GM19043 (cell line): ENCODE measurements at regions not wholly inside any gene's neighbourhood (a gene's known extent, or its start where the extent isn't known, plus 50 kb on each side); places are given as distances from the start of the nearest gene placed in this dataset.
A peak's percentile ranks its signal among the peaks of the same experiment; 100 is the strongest.
"Not testable (repeated sequence)": the region's sequence is repeated elsewhere in the genome, so short reads cannot be mapped to it uniquely, and the experiment has no call there.

ENCODE experiments used
- ATAC-seq: cut with Tn5 transposase; IDR thresholded peaks from one replicate; pipeline ENCODE4 v1.9.1; 2021; ENCODE audit warnings: low read depth; ENCODE audit not compliant: unreplicated experiment

DNA sequence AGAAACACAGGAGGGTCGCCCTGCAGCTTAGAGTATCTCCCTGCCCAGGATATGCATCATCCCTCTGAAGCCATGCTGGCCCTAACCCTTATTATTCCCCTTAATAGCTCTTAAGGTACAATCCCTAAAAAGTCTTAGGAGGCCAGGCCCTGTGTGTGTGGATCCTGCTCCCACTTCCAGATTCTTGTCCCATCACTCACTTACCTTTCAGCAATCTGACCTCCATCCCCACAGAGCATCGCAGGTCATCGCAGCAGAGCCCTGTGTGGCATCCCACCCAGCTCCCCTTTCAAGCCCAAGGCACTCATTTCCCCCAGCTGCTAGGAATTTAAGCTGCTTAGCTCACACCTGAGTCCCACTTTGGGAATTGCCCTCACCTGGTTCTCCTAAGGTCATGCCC lies 223.8 kb upstream of the SMLR1 start:
- no peak for ATAC-seq

- ATAC-seq = no peak
Measured at GRCh38 chr6:130604841-130605399, 222.3 kb upstream of the SMLR1 start.

DNA sequence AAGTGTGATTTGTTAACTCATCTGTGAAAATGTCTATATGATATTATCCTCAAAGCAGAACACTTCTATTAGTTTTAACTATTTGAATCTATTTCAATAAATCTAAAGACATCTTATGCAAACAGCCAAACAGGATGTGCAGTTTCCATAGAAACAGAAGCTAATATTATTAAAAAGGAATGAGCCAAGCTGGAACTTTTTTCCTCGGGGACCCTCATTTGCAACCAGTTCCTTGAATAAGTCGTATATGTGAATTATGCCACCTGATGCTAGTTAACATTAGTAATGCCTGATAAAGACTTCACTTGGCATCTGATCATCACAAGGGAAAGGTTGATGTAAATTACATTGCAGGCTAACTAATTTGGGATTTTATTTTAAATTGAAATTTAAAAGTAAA lies 216.9 kb upstream of the SMLR1 start:
- no peak for ATAC-seq

GRCh38 chr6:130611366-130611765 lies 215.8 kb upstream of the SMLR1 start:
- ATAC-seq = no peak

DNA sequence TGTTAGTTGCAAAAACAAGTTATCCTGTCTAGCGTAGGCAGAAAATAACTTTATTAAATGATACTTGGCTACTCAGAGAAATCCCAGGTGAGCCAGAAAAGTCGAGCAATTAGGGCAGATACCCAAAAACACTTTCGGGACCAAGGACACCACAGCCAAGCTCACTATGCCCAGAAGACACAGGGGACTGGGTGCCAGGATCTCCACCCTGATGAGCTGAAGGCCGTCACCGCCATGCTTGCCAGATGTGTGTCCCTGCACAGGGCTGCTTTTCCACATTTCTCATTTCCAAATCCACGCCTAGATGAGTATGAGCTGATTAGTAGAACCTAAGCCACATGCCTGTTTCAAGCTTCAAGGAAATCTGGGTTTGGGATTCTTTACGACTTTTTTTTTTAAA lies 214.0 kb upstream of the SMLR1 start:
- ATAC-seq = no peak

DNA sequence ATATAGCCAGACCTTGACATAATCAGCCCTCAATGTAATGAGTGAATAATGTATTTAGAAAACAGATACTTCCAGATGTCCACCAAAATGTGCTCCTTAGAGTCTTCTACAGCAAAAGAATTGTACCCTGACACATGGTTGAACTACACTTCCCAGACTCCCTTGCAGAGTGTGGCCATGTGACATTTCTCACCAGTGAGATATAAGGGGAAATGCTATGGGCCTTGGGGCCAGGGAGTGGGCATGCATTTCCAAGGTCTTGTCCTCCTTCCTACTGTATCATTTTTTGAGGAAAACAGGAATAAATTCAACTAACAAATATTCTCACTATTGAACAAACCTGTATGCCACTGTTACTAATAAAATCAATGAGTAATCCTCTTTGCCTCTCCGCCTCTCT lies 211.4 kb upstream of the SMLR1 start:
- ATAC-seq = no peak

DNA sequence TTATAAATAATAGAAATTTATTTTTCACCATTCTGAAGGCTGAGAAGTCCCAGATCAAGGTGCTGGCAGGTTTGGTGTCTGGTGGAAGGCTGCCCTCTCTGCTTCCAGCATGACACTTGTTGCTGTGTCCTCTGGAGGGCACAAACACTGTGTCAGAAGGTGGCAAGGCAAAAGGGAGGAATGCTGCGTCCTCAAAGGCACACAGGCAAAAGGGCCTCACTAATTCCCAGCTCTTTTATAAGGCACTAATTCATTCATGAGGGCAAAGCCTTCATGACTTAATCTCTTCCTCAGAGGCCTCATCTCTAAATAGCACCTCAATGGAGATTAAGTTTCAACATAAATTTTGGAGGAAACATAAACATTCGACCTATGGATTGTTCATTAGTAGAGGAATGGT lies 209.5 kb upstream of the SMLR1 start:
- ATAC-seq = no peak

- not testable (repeated sequence) for ATAC-seq
Measured at GRCh38 chr6:130618806-130619205, 208.4 kb upstream of the SMLR1 start.

- no peak for ATAC-seq
Measured at GRCh38 chr6:130620338-130620781, 206.8 kb upstream of the SMLR1 start.

DNA sequence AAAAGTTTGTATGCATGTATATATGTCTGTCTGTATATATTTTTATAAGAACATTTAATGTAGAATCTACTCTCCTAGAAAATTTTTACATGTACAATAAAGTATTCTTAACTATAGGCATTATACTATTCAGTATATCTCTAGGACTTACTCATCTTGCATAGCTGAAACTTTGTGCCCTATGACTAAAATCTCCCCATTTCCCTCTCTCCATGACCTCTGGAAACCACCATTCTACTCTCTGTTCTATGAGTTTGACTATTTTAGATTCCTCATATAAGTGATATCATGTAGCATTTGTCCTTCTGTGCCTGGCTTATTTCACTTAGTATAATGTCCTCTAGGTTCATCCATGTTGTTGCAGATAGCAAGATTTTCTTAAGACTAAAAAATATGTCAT lies 205.1 kb upstream of the SMLR1 start:
- ATAC-seq = no peak

DNA sequence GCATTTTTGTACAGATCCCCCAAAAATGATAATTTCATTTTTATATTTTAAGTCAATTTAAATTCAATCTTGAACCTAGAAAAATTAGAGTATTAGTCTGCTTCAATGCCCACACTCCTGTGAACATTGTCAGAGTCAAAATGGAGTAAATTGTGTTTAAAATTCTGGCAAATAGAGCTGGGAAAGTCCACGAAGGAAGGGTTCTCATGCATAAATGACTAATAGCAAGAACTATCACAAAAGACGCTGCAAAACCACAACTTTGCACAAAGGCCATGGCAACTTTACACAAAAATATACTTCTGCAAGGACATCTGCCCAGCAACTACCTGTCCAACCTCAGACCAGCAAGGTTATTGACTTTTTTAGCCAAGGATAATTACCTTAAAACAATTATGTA lies 203.2 kb upstream of the SMLR1 start:
- no peak for ATAC-seq

DNA sequence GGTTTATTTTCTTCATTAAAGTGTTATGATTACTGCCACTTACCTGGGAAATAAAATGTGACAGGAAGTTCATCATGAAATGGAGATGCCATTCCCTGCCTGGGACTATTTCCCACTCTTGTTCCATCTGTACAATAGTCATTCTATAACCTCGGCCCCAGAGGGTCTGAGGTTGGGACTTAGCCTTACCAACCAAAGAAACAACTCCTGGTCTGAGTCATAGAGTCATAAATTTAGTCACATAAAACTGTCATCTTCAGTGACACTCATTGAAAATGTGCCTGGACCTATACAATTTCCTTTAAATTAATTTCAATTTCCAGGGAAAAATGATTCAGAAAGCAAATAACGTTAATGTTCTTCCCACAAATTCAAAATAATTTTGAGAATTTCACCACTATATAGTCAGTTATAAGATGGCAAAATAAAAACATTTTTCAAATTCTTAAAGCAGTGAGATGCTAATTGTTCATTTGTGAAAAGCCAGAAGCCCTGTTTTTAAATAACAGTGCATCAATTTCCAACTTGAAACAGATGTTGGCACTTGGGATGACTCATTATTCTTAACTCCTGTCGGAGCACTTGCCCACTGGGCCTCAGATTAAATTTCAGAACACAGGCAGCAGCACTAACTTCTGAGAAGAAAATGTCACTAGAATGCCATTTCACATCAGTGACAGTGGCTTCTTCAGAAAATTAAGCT lies 201.2 kb upstream of the SMLR1 start:
- peak; percentile 84 for ATAC-seq

- no peak for ATAC-seq
Measured at GRCh38 chr6:130628862-130629261, 198.3 kb upstream of the SMLR1 start.

DNA sequence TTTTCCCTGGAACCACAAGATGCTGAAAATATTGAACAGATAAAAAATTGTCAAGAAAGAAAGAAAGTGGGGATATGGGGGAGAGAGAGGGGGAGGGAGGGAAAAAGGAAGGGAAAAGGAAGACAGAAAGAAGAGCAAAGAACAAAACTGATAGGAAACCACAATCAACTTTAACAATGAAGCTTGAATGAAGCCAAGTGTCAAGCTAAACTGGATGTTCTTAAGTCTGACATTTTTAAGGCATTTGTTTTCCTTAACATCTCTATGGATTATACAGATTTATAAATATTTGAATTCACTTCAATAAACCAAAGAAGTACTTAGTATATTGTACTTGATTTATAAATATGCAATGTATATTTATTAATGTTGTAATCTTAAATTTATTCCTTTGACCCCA lies 197.6 kb upstream of the SMLR1 start:
- no peak for ATAC-seq

- no peak for ATAC-seq
Measured at GRCh38 chr6:130632277-130632676, 194.9 kb upstream of the SMLR1 start.

GRCh38 chr6:130632897-130633296 lies 194.3 kb upstream of the SMLR1 start:
- no peak for ATAC-seq

- no peak for ATAC-seq
Measured at GRCh38 chr6:130643361-130643760, 183.8 kb upstream of the SMLR1 start.

GRCh38 chr6:130644175-130644574 lies 183.0 kb upstream of the SMLR1 start:
- no peak for ATAC-seq

DNA sequence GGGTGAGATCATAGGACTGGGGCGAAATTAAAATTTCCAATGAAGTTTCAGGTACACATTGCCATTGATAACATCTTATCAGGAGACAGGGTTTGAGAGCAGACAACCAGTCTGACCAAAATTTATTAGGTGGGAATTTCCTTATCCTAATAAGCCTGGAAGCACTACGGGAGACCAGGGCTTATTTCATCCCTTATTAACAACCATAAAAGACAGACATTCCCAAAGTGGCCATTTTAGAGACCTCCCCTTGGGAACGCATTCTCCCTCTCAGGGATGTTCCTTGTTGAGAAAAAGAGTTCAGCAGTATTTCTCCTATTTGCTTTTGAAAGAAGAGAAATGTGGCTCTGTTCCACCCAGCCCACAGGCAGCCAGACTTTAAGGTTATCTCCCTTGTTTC lies 182.4 kb upstream of the SMLR1 start:
- ATAC-seq = not testable (repeated sequence)

DNA sequence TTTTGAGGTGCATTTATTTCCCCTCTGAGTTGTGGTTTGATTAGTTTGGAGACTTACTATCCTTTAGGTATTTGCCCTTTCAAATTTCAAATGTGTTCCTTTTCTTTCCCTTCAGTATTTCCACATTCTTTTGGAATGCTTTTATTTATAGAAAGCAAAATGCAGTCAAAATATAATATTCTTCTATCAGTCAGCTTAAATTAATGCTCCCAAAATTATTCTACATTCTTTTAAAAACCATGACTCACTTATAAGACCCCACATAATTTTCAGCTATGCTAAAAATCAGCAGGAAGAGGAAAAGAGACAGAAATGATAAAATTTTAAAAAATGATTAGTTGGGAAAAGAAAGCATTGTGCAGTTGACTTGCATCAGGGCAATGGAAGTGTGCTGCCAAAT lies 180.0 kb upstream of the SMLR1 start:
- ATAC-seq = no peak

GRCh38 chr6:130655586-130655985 lies 171.6 kb upstream of the SMLR1 start:
- no peak for ATAC-seq

- no peak for ATAC-seq
Measured at GRCh38 chr6:130661077-130661476, 166.1 kb upstream of the SMLR1 start.

DNA sequence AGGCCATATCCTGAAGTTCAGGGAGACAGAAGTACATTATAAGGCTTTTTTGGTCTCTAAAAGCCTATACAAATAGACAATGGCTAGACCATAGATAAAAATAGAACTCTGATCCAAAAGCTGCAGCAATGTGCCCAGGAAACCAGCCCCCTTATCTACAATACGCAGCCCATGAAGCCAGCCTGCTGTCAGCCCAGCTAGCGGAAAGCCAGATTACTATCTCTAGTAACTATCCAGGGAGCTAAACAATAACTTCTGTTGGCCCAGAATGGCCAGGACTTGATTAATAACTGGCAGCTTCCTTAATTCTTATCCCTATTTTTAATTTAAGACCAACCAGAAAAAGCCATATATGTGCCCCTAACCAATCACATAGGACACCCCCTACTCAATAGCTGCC lies 160.4 kb upstream of the SMLR1 start:
- ATAC-seq = no peak
